Loucy (cell line): ENCODE measurements at regions not wholly inside any gene's neighbourhood (a gene's known extent, or its start where the extent isn't known, plus 50 kb on each side); places are given as distances from the start of the nearest gene placed in this dataset.
"Not testable (repeated sequence)": the region's sequence is repeated elsewhere in the genome, so short reads cannot be mapped to it uniquely, and the experiment has no call there.

Source experiments
- EZH2phosphoT487 ChIP-seq: fragments of 200-600 bp; IDR thresholded peaks from 2 replicates; pipeline ENCODE4 v1.6.1; 2018; ENCODE audit warnings: antibody characterized with exemption, mild to moderate bottlenecking, moderate library complexity, borderline replicate concordance
- TF ChIP-seq, protein P1 (sequence below): fragments of 200-600 bp; sonication (generic); conservative IDR thresholded peaks from 2 replicates; pipeline ENCODE4 v1.5.1; 2014; ENCODE audit warnings: mild to moderate bottlenecking, antibody characterized with exemption, low read length

GRCh38 chr7:128594061-128594460 lies 78.0 kb upstream of the GARIN1A start:
- TF ChIP-seq EZH2phosphoT487, result not testable (repeated sequence)
- TF ChIP-seq, protein P1, sequence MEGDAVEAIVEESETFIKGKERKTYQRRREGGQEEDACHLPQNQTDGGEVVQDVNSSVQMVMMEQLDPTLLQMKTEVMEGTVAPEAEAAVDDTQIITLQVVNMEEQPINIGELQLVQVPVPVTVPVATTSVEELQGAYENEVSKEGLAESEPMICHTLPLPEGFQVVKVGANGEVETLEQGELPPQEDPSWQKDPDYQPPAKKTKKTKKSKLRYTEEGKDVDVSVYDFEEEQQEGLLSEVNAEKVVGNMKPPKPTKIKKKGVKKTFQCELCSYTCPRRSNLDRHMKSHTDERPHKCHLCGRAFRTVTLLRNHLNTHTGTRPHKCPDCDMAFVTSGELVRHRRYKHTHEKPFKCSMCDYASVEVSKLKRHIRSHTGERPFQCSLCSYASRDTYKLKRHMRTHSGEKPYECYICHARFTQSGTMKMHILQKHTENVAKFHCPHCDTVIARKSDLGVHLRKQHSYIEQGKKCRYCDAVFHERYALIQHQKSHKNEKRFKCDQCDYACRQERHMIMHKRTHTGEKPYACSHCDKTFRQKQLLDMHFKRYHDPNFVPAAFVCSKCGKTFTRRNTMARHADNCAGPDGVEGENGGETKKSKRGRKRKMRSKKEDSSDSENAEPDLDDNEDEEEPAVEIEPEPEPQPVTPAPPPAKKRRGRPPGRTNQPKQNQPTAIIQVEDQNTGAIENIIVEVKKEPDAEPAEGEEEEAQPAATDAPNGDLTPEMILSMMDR, result not testable (repeated sequence)
